ENCODE measurements at regions not wholly inside any gene's neighbourhood (a gene's known extent, or its start where the extent isn't known, plus 50 kb on each side); places are given as distances from the start of the nearest gene placed in this dataset.

GRCh38 chr1:244970744-244971551 lies 106.6 kb upstream of the HNRNPU start (continued):
- TF ChIP-seq POLR2AphosphoS5 (IDR thresholded peaks at IDR 0.05; ENCODE audit: low read length), result peak; percentile 89
- TF ChIP-seq ZBTB11 (CRISPR knock-in tag; IDR thresholded peaks at IDR 0.05), result no peak
- TF ChIP-seq NBN (IDR thresholded peaks at IDR 0.05), result peak; percentile 97
- no peak for TF ChIP-seq CEBPZ (IDR thresholded peaks at IDR 0.05; ENCODE audit: low read depth, low read length)
- TF ChIP-seq ZZZ3 (IDR thresholded peaks at IDR 0.05; ENCODE audit: control insufficient read depth, insufficient read length, low read depth), result no peak
- TF ChIP-seq BHLHE40 (IDR thresholded peaks at IDR 0.05; ENCODE audit: borderline replicate concordance in 1 of 2, low read depth in 2 of 2, low read length in 1 of 2), result peak; percentile 11 to 52; a peak in 2 of 4 replicates
- TF ChIP-seq KLF5 (IDR thresholded peaks at IDR 0.05; ENCODE audit: partially characterized antibody), result peak; percentile 66
- peak; percentile 74 for TF ChIP-seq RELA (IDR thresholded peaks at IDR 0.05; ENCODE audit: borderline replicate concordance, partially characterized antibody)
- TF ChIP-seq CUX1 (IDR thresholded peaks at IDR 0.05; ENCODE audit: insufficient replicate concordance, low read depth, low read length), result no peak
- TF ChIP-seq SMAD5 (IDR thresholded peaks at IDR 0.05; ENCODE audit: low read depth), result peak; percentile 83
- no peak for TF ChIP-seq CBX3 (IDR thresholded peaks at IDR 0.05; ENCODE audit: borderline replicate concordance, low read depth)
- no peak; the same call in 1 of the 2 replicates for TF ChIP-seq SMARCA5 (IDR thresholded peaks at IDR 0.05)
- peak; percentile 19; the same call in 1 of the 2 replicates for TF ChIP-seq ZNF217 (IDR thresholded peaks at IDR 0.05)
- peak; percentile 54; the same call in 1 of the 2 replicates for TF ChIP-seq PAX8 (IDR thresholded peaks at IDR 0.05)
- peak; percentile 89; the same call in 1 of the 2 replicates for TF ChIP-seq ZNF207 (IDR thresholded peaks at IDR 0.05; ENCODE audit: borderline replicate concordance)
